ENCODE measurements at regions not wholly inside any gene's neighbourhood (a gene's known extent, or its start where the extent isn't known, plus 50 kb on each side); places are given as distances from the start of the nearest gene placed in this dataset.

- Histone ChIP-seq H3K4me1 (no peaks in the 10 kb centered on the region), H3K4me3 (no peak overlapping the region), H3K9me3 (no peaks in the 10 kb centered on the region), H3K27ac (no peak overlapping the region), H3K36me3 (no peaks in the 10 kb centered on the region), H3K27me3 (no peaks in the 10 kb centered on the region)
- DNase-seq (ENCODE audit: low spot score in 2 of 2): no peak
- TF ChIP-seq POLR2AphosphoS5 (IDR thresholded peaks at IDR 0.05): no peak
- TF ChIP-seq POLR2A (IDR thresholded peaks at IDR 0.05): no peak
- TF ChIP-seq CTCF (IDR thresholded peaks at IDR 0.05): no peak
- intact Hi-C loops (cut with DNase I; ENCODE audit: low total_unique reads): no loop called here
Measured at GRCh38 chr6:48560408-48560807, 449.4 kb upstream of the PTCHD4 start.

- no peaks in the 10 kb centered on the region for H3K4me1 ChIP-seq
- H3K36me3 ChIP-seq: no peaks in the 10 kb centered on the region
- intact Hi-C loops (cut with DNase I; ENCODE audit: low total_unique reads): no loop called here
Measured at GRCh38 chr6:48553467-48554189, 442.6 kb upstream of the PTCHD4 start.

GRCh38 chr6:48552905-48553304 is 441.9 kb upstream of the PTCHD4 start:
- no peaks in the 10 kb centered on the region for H3K9me3 ChIP-seq
- no peaks in the 10 kb centered on the region for H3K27me3 ChIP-seq
- DNase-seq (ENCODE audit: low spot score in 2 of 2): no peak
- intact Hi-C loops (cut with DNase I; ENCODE audit: low total_unique reads): no loop called here
- H3K4me3 ChIP-seq: no peak overlapping the region
- H3K36me3 ChIP-seq: no peaks in the 10 kb centered on the region
- H3K27ac ChIP-seq: no peak overlapping the region
- no peaks in the 10 kb centered on the region for H3K4me1 ChIP-seq
- TF ChIP-seq CTCF (IDR thresholded peaks at IDR 0.05) (no peak), POLR2AphosphoS5 (IDR thresholded peaks at IDR 0.05) (no peak), POLR2A (IDR thresholded peaks at IDR 0.05) (no peak)

More at GRCh38 chr6:48553467-48554189, 442.6 kb upstream of the PTCHD4 start:
- no peak for DNase-seq (ENCODE audit: low spot score in 2 of 2)
- Histone ChIP-seq H3K27me3 (no peaks in the 10 kb centered on the region), H3K9me3 (no peaks in the 10 kb centered on the region), H3K4me3 (no peak overlapping the region), H3K27ac (no peak overlapping the region)
- TF ChIP-seq POLR2AphosphoS5 (IDR thresholded peaks at IDR 0.05) (no peak), CTCF (IDR thresholded peaks at IDR 0.05) (no peak), POLR2A (IDR thresholded peaks at IDR 0.05) (no peak)

GRCh38 chr6:48550603-48551002 is 439.6 kb upstream of the PTCHD4 start:
- Histone ChIP-seq H3K36me3 (no peaks in the 10 kb centered on the region), H3K27ac (no peak overlapping the region), H3K27me3 (no peaks in the 10 kb centered on the region), H3K4me3 (no peak overlapping the region), H3K4me1 (no peaks in the 10 kb centered on the region), H3K9me3 (no peaks in the 10 kb centered on the region)
- TF ChIP-seq POLR2A (IDR thresholded peaks at IDR 0.05) (no peak), POLR2AphosphoS5 (IDR thresholded peaks at IDR 0.05) (no peak), CTCF (IDR thresholded peaks at IDR 0.05) (no peak)
- DNase-seq (ENCODE audit: low spot score in 2 of 2): no peak
- intact Hi-C loops (cut with DNase I; ENCODE audit: low total_unique reads): no loop called here

- Histone ChIP-seq H3K27me3 (no peaks in the 10 kb centered on the region), H3K4me3 (no peak overlapping the region), H3K9me3 (peaks cover 3 to 4% of the 10 kb centered on the region in 2 donors), H3K36me3 (no peaks in the 10 kb centered on the region), H3K4me1 (no peaks in the 10 kb centered on the region), H3K27ac (no peak overlapping the region)
- intact Hi-C loops (cut with DNase I; ENCODE audit: low total_unique reads): no loop called here
- TF ChIP-seq POLR2A (IDR thresholded peaks at IDR 0.05) (no peak), CTCF (IDR thresholded peaks at IDR 0.05) (no peak), POLR2AphosphoS5 (IDR thresholded peaks at IDR 0.05) (no peak)
- DNase-seq (ENCODE audit: low spot score in 2 of 2): no peak
Measured at GRCh38 chr6:48542191-48542590, 431.2 kb upstream of the PTCHD4 start.
